Activated effector memory CD4-positive, alpha-beta T cell treated with anti-CD3 and anti-CD28 coated beads, Interleukin-2, amount 50 U/mL, for 16 hours (primary cell): ENCODE measurements at regions not wholly inside any gene's neighbourhood (a gene's known extent, or its start where the extent isn't known, plus 50 kb on each side); places are given as distances from the start of the nearest gene placed in this dataset.

ENCODE experiments used
- DNase-seq: peaks from one replicate; pipeline ENCODE4 v3.0.0-alpha.2; 2020

- DNase-seq, result no peak
Measured at GRCh38 chr11:127677660-127678425, 677.3 kb upstream of the KIRREL3 start.

- DNase-seq, result no peak
Measured at GRCh38 chr11:127675581-127675980, 675.0 kb upstream of the KIRREL3 start.

DNA sequence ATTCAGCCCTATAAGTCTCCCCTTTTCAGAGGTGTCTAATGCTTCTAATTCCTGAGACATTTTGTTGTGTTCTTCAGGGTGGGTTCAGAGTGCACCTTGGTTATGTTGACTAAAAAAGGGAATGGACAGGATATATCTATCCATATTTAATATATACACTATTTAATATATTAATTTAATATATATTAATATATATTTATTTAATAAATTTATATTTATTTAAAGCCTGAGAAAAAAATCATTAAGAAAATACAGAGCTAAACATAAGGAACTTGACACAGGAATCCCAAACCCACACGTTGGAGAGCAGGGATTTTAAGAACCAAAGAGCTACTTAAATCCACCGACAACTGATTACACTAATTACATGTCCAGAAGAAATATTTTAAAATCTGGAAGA is 674.2 kb upstream of the KIRREL3 start:
- DNase-seq, result no peak

- no peak for DNase-seq
Measured at GRCh38 chr11:127670374-127671119, 670.0 kb upstream of the KIRREL3 start.

- no peak for DNase-seq
Measured at GRCh38 chr11:127656116-127656836, 655.7 kb upstream of the KIRREL3 start.

GRCh38 chr11:127653076-127653475 is 652.5 kb upstream of the KIRREL3 start:
- DNase-seq, result no peak

- no peak for DNase-seq
Measured at GRCh38 chr11:127651888-127652221, 651.3 kb upstream of the KIRREL3 start.

GRCh38 chr11:127651175-127651887 is 650.8 kb upstream of the KIRREL3 start:
- no peak for DNase-seq

DNA sequence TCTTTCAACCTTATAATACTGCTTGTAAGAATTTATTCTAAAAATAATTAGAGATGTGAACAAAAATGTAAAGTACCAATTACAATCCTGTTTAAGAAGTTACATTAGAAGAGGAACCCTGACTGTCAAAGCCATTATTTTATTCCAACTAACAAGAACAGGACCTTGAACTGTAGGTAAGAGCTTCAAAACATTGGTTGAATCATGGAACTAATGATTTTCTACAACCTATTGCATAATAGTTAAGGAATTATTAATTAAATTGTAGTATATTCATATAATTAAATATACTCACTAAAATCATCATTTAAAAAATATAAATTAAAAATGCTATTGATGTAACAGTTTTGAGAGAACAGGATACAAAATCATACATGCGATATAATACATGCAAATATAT is 649.4 kb upstream of the KIRREL3 start:
- no peak for DNase-seq

- no peak for DNase-seq
Measured at GRCh38 chr11:127649071-127649470, 648.5 kb upstream of the KIRREL3 start.

DNA sequence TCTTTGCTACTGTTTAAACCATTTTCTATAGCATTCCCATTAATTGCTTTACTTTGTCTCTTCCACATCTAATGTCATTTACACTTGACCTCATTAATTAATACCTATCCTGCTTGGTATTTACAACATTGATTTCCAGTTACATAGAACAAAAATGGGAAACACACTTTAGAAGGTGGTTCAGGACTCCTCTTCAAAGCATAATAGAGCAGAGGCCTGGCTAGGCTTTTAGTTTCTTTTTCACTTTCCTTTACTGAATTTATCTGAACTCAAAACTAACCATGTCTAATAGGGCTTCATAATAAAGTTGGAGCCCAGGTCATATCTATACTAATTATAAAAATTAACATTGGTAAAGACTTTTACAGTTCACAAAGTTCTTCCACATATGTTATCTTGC is 648.0 kb upstream of the KIRREL3 start:
- no peak for DNase-seq

GRCh38 chr11:127644366-127644765 is 643.8 kb upstream of the KIRREL3 start:
- DNase-seq, result no peak

- no peak for DNase-seq
Measured at GRCh38 chr11:127643268-127644058, 642.9 kb upstream of the KIRREL3 start.

- no peak for DNase-seq
Measured at GRCh38 chr11:127640561-127641451, 640.2 kb upstream of the KIRREL3 start.

- no peak for DNase-seq
Measured at GRCh38 chr11:127639916-127640315, 639.3 kb upstream of the KIRREL3 start.

DNA sequence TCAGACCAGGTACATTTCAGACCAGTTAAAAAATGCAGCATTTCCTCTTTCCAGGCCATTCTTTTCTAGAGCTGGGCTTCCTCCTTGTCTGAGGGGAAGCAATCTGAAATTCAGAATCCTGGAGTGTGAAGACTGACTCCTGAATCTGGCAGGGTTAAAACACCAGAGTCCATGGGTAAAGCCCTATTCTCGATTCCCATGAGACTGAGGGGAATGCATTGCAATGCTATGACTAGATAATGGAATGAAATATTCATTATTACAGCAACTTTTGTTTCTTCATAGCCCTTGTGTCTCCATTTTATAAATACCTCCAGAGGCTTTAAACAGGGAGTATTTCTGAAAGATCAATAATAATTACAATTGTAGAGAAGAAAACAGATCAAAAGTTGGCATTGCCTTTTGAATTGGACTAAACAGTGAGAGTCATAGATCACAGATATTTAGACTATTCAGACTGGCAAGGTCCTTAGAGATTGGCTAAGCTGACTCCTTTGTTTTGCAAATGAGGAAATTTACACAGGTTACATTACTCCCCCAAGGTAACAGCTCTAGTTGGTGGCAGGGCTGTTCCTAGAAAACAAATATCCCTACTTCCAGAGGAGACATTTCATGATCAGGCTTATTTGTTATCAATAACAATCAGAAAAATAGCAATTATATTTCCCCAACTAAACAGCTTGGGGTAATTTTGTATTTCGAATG is 632.6 kb upstream of the KIRREL3 start:
- no peak for DNase-seq

DNA sequence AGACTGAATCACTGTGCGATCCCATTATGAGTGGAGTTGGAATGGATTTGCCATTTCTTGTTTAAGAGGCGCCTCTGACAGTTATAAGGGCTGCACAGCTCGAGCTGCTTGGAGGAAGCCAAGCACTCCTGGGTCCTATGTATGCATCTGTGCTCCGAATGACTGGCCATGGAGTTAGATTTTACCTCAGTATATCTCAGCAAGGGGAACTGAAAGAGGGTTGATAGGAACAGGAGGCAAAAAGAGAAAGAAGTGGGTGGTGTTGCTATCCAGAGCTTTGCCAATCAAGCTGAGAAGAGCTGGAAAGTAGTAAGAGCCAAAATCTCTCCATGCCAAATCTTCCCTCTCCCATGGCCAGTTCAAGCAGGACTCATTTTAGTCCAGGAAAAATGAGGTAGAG is 632.0 kb upstream of the KIRREL3 start:
- DNase-seq, result no peak

- no peak for DNase-seq
Measured at GRCh38 chr11:127631974-127632373, 631.4 kb upstream of the KIRREL3 start.

DNA sequence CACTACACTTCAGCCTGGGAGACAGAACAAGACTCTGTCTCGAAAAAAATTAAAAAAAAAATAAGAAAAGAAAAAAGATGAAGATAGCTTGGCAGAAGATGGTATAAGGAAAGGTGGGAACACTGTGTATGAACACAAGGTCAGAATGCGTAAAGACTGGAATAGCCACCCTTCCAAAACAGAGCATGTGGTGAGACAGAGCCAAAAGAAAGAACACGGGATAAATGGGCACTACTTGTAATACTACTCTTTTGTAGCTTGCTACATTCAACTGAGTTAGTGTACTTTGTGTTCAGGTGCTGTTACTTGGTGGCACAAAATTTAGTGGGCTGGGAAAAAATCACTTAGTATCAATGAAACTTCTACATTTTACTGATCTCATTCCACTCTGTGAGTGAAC is 628.6 kb upstream of the KIRREL3 start:
- no peak for DNase-seq

DNA sequence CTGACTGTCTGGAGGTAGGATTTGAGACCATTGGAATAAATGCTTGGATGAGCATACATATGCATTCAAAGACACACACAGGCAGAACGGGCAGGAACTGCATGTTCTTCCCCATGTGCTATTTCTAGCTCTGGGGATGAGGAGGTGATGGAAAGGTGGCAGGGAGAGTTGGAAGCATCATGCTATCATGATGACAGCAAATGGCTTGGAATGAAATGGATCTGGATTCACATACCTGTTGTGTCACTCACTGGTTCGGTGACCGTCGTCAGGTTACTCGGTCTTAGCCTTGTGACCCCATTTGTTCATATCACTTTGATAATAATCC is 627.9 kb upstream of the KIRREL3 start:
- DNase-seq, result no peak
